K562 (cell line): ENCODE measurements at regions not wholly inside any gene's neighbourhood (a gene's known extent, or its start where the extent isn't known, plus 50 kb on each side); places are given as distances from the start of the nearest gene placed in this dataset.

ENCODE experiments used
- ATAC-seq: fragments of 200-7000 bp; cut with Tn5 transposase; 3 replicates; pipeline ENCODE4 v1.9.1; 2020; ENCODE audit warnings: moderate library complexity
- BruUV-seq: library from RNA; stranded (reverse); fragments of 400-500 nt; replicated peaks from 2 replicates; lab custom pipeline; 2021; lab: Mats Ljungman, UMichigan
- CTCF ChIA-PET: fragments of 300-600 bp; formaldehyde crosslinking; extraction: SDS; loops from one replicate; lab custom pipeline; 2021; ENCODE audit warnings: low intra/inter-chr PET ratio; lab: Yijun Ruan, JAX
- POLR2A ChIA-PET: fragments of 300-600, 350-650 bp; sonication (Branson Sonifier 250); formaldehyde crosslinking; extraction: SDS; loops from one replicate; lab custom pipeline; 2021; ENCODE audit warnings: antibody characterized with exemption, inconsistent platforms; lab: Yijun Ruan, JAX
- DNase-seq, 4 experiments: peaks; one replicate each; pipeline versions ENCODE4 v3.0.0 to v3.0.0-alpha.2; 2011 to 2018; ENCODE audit warnings: low spot score in 3 of 4, mixed read lengths in 3 of 4; ENCODE audit errors: extremely low read depth in 1 of 4
- FAIRE-seq: peaks from 2 replicates; lab custom pipeline; 2011; peaks lifted over from hg19 to GRCh38; lab: Jason Lieb, UNC
- H2AFZ ChIP-seq: 2 replicates; pipeline ENCODE4 v1.6.0; 2011; ENCODE audit warnings: low read depth, low read length, control low read depth, inconsistent platforms
- H3K27ac ChIP-seq: fragments of 200-600 bp; 3 replicates; pipeline ENCODE4 v1.8.0; 2011; ENCODE audit warnings: low read depth, mild to moderate bottlenecking, control low read depth, inconsistent platforms, low read length, moderate library complexity, mixed read lengths; ENCODE audit errors: extremely low read depth
- H3K27me3 ChIP-seq, 2 experiments: fragments of 300-600 bp in 1 of 2; 2 replicates in 1 of 2; 3 replicates in 1 of 2; pipeline versions ENCODE4 v1.6.0 to v1.8.0; 2011; ENCODE audit warnings: inconsistent platforms in 2 of 2, low read length in 2 of 2, mild to moderate bottlenecking in 1 of 2, mixed read lengths in 1 of 2, moderate library complexity in 1 of 2; ENCODE audit not compliant: control insufficient read depth in 2 of 2, insufficient read depth in 2 of 2
- H3K36me3 ChIP-seq: fragments of 300-600 bp; 3 replicates; pipeline ENCODE4 v1.8.0; 2011; ENCODE audit warnings: mild to moderate bottlenecking, low read length, inconsistent platforms; ENCODE audit not compliant: control insufficient read depth, insufficient read depth
- H3K4me1 ChIP-seq, 2 experiments: fragments of 200-600 bp in 1 of 2; replicated peaks in 1 of 2; 2 replicates in 1 of 2; 3 replicates in 1 of 2; pipeline versions ENCODE4 v1.5.1 to v1.8.0; 2011; ENCODE audit warnings: inconsistent platforms in 2 of 2, low read length in 2 of 2, mild to moderate bottlenecking in 1 of 2, mixed read lengths in 1 of 2, moderate library complexity in 1 of 2; ENCODE audit not compliant: control insufficient read depth in 2 of 2, insufficient read depth in 2 of 2
- H3K4me2 ChIP-seq: 2 replicates; pipeline ENCODE4 v1.6.1; 2011; ENCODE audit warnings: low read length, control low read depth, inconsistent platforms, mixed read lengths; ENCODE audit not compliant: insufficient read depth
- H3K4me3 ChIP-seq: fragments of 200-600 bp; sonication (generic), shearing (Covaris generic); 2 replicates; pipeline ENCODE4 v1.5.1; 2016; ENCODE audit warnings: control low read depth, inconsistent platforms
- H3K79me2 ChIP-seq: fragments of 200-600 bp; 3 replicates; pipeline ENCODE4 v1.8.0; 2011; ENCODE audit warnings: low read length, inconsistent platforms; ENCODE audit not compliant: control insufficient read depth, insufficient read depth
- H3K9ac ChIP-seq, 2 experiments: 2 replicates each; pipeline versions ENCODE4 v1.6.0 to v1.6.1; 2011; ENCODE audit warnings: low read depth in 2 of 2, low read length in 2 of 2, control low read depth in 1 of 2, inconsistent platforms in 1 of 2, mild to moderate bottlenecking in 1 of 2, mixed read lengths in 1 of 2; ENCODE audit not compliant: insufficient read depth in 1 of 2
- H3K9me1 ChIP-seq: one replicate; pipeline ENCODE4 v1.6.0; 2011; ENCODE audit warnings: inconsistent platforms, mild to moderate bottlenecking, low read length, moderate library complexity; ENCODE audit not compliant: control insufficient read depth, insufficient read depth
- H3K9me3 ChIP-seq: replicated peaks from 2 replicates; pipeline ENCODE4 v1.5.1; 2011; ENCODE audit warnings: low read depth, low read length, inconsistent platforms; ENCODE audit not compliant: control insufficient read depth, insufficient read depth
- H4K20me1 ChIP-seq: replicated peaks from 2 replicates; pipeline ENCODE4 v1.6.1; 2011; ENCODE audit warnings: low read length, inconsistent platforms, mixed read lengths; ENCODE audit not compliant: control insufficient read depth, insufficient read depth
- BCLAF1 ChIP-seq, 2 experiments: fragments of 450-650 bp in 1 of 2; IDR thresholded peaks; 2 replicates each; pipeline ENCODE4 v1.6.1; 2011 to 2017; ENCODE audit warnings: low read depth in 2 of 2, antibody characterized with exemption in 1 of 2, borderline replicate concordance in 1 of 2, low read length in 1 of 2, mild to moderate bottlenecking in 1 of 2, mixed read lengths in 1 of 2; ENCODE audit not compliant: control insufficient read depth in 1 of 2
- ERF ChIP-seq: fragments of 450-650 bp; formaldehyde crosslinking; IDR thresholded peaks from 2 replicates; pipeline ENCODE4 v1.4.0; 2020; ENCODE audit warnings: mild to moderate bottlenecking, mixed read lengths
- GTF2F1 ChIP-seq: IDR thresholded peaks from 2 replicates; pipeline ENCODE4 v1.6.1; 2011; ENCODE audit warnings: low read depth, low read length, improper control_type of control experiment
- NFATC3 ChIP-seq: fragments of 450-650 bp; IDR thresholded peaks from 2 replicates; pipeline ENCODE4 v1.6.1; 2017; ENCODE audit warnings: mild to moderate bottlenecking
- ZBTB11 ChIP-seq, 3 experiments: fragments of 200-800 bp in 1 of 3; fragments of 250-450 bp in 1 of 3; fragments of 450-650 bp in 1 of 3; sonication (Bioruptor Pico) in 1 of 3; sonication (Bioruptor generic) in 1 of 3; formaldehyde crosslinking in 1 of 3; IDR thresholded peaks; 2 replicates each; pipeline versions ENCODE4 v1.6.1 to v1.8.0; 2016 to 2022; ENCODE audit warnings: mild to moderate bottlenecking in 2 of 3, missing genetic modification characterization in 2 of 3, missing compliant biosample characterization in 1 of 3, moderate library complexity in 1 of 3
- ZC3H8 ChIP-seq: fragments of 450-650 bp; IDR thresholded peaks from 2 replicates; pipeline ENCODE4 v1.6.1; 2017
- ZNF174 ChIP-seq: fragments of 250-450 bp; sonication (Bioruptor Pico); IDR thresholded peaks from 2 replicates; pipeline ENCODE4 v1.4.0; 2020; ENCODE audit warnings: mild to moderate bottlenecking
- WGBS: fragments of 100-300 bp; shearing (Covaris generic); methylation state at CpG from one replicate; pipeline ENCODE4 v1.1.6; 2016; ENCODE audit warnings: low coverage, mixed read lengths; ENCODE audit not compliant: insufficient coverage; ENCODE audit errors: missing lambda C conversion rate; 5-methylcytosine and 5-hydroxymethylcytosine counted together
- in situ Hi-C: fragments of 300-500 bp; cut with MboI; formaldehyde crosslinking; loops from 4 replicates; pipeline ENCODE4 v1.15.0; 2018; ENCODE audit warnings: inconsistent platforms, mixed read lengths
- intact Hi-C: fragments of 100-400 bp; cut with micrococcal nuclease; formaldehyde crosslinking; loops from 2 replicates; pipeline ENCODE4 v1.14.2; 2022

- Histone ChIP-seq H3K9me1 (no peaks in the 10 kb centered on the region), H3K79me2 (no peaks in the 10 kb centered on the region), H3K27ac (no peak overlapping the region), H4K20me1 (no peaks in the 10 kb centered on the region), H3K4me3 (no peak overlapping the region), H3K27me3 (peaks cover 31 to 38% of the 10 kb centered on the region in 2 experiments), H3K9me3 (no peaks in the 10 kb centered on the region), H3K4me2 (no peak overlapping the region), H3K36me3 (no peaks in the 10 kb centered on the region), H2AFZ (no peak overlapping the region), H3K4me1 (peaks cover 0 to 6% of the 10 kb centered on the region in 2 experiments; a peak in 2 of 5 replicates), H3K9ac (no peak overlapping the region)
- no peak for TF ChIP-seq ERF (CRISPR knock-in tag)
- TF ChIP-seq ZC3H8: no peak
- TF ChIP-seq ZBTB11 (CRISPR knock-in tag; IDR thresholded peaks at IDR 0.05): no peak
- no peak for TF ChIP-seq ZNF174 (CRISPR knock-in tag)
- TF ChIP-seq BCLAF1 (IDR thresholded peaks at IDR 0.05; ENCODE audit: borderline replicate concordance in 1 of 2, control insufficient read depth in 1 of 2, low read depth in 2 of 2, low read length in 1 of 2): no peak
- no peak for TF ChIP-seq GTF2F1
- TF ChIP-seq NFATC3: no peak
- 3% methylated on average over 2 of the region's 2 CpGs for WGBS
- no TSS peak for BruUV-seq
- FAIRE-seq (no peak), ATAC-seq (no peak), DNase-seq (no peak)
- ChIA-PET CTCF (no interaction called here), POLR2A (interaction anchor here (0.6 to 1.5 kb wide), 4 partner anchors 9 to 479 kb away, joined by 3 to 5 read pairs (median 3); no protein-coding TSS in a partner anchor)
- in situ Hi-C loops: no loop called here
- intact Hi-C loops: loop anchor here (10.0 kb wide), 2 partner anchors 103 to 133 kb away; no protein-coding TSS in a partner anchor
Observed at GRCh38 chr2:64317707-64318475, 136.1 kb upstream of the LGALSL start.
